GM19240 (cell line): ENCODE measurements at regions not wholly inside any gene's neighbourhood (a gene's known extent, or its start where the extent isn't known, plus 50 kb on each side); places are given as distances from the start of the nearest gene placed in this dataset.

Experiments
- DNase-seq: peaks from one replicate; pipeline ENCODE4 v3.0.0; 2011; ENCODE audit warnings: low spot score; ENCODE audit not compliant: insufficient read length

GRCh38 chr1:88519156-88519555 is 164.9 kb upstream of the PKN2 start:
- no peak for DNase-seq

- DNase-seq = no peak
These were observed 160.1 kb upstream of the PKN2 start for GRCh38 chr1:88523854-88524528.

GRCh38 chr1:88526456-88526855 is 157.6 kb upstream of the PKN2 start:
- DNase-seq = no peak

GRCh38 chr1:88528792-88529191 is 155.3 kb upstream of the PKN2 start:
- no peak for DNase-seq

GRCh38 chr1:88529581-88529980 is 154.5 kb upstream of the PKN2 start:
- no peak for DNase-seq

GRCh38 chr1:88530246-88530645 is 153.8 kb upstream of the PKN2 start:
- no peak for DNase-seq

- no peak for DNase-seq
These were observed 146.3 kb upstream of the PKN2 start for GRCh38 chr1:88537787-88538186.

- DNase-seq = no peak
These were observed 145.7 kb upstream of the PKN2 start for GRCh38 chr1:88538222-88538899.

- DNase-seq = no peak
These were observed 143.8 kb upstream of the PKN2 start for GRCh38 chr1:88540255-88540654.

GRCh38 chr1:88541596-88541995 is 142.5 kb upstream of the PKN2 start:
- no peak for DNase-seq

GRCh38 chr1:88544195-88544594 is 139.9 kb upstream of the PKN2 start:
- DNase-seq = no peak

GRCh38 chr1:88549536-88549935 is 134.5 kb upstream of the PKN2 start:
- no peak for DNase-seq

GRCh38 chr1:88552226-88552625 is 131.8 kb upstream of the PKN2 start:
- DNase-seq = no peak

- no peak for DNase-seq
These were observed 127.1 kb upstream of the PKN2 start for GRCh38 chr1:88557014-88557413.

GRCh38 chr1:88560621-88561020 is 123.5 kb upstream of the PKN2 start:
- no peak for DNase-seq

GRCh38 chr1:88562991-88563390 is 121.1 kb upstream of the PKN2 start:
- DNase-seq = no peak

GRCh38 chr1:88566615-88567387 is 117.3 kb upstream of the PKN2 start:
- DNase-seq = no peak

- DNase-seq = no peak
These were observed 112.6 kb upstream of the PKN2 start for GRCh38 chr1:88571506-88571905.

- no peak for DNase-seq
These were observed 104.5 kb upstream of the PKN2 start for GRCh38 chr1:88579598-88579997.

GRCh38 chr1:88581703-88582102 is 102.4 kb upstream of the PKN2 start:
- no peak for DNase-seq

GRCh38 chr1:88593358-88593757 is 90.7 kb upstream of the PKN2 start:
- DNase-seq = no peak

- DNase-seq = no peak
These were observed 88.6 kb upstream of the PKN2 start for GRCh38 chr1:88595355-88596002.
